ENCODE measurements at regions not wholly inside any gene's neighbourhood (a gene's known extent, or its start where the extent isn't known, plus 50 kb on each side); places are given as distances from the start of the nearest gene placed in this dataset.

DNA sequence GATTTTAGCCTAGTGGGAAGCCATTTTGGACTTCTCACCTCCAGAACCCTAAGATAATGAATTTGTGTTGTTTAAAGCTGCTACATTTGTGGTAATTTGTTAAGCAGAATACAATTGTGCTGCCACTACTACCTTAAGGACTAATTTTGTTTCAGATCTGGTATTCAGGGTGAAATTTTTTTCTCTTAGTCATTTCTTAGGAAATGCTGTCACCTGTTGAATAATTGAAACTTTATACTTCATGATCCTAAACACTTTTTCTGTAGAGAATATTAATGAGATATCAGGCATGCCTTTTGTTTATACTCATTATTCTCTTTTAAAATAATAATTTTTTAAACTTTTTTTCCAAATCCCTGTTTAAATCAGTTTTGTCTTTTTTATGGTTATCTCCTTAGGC lies 246.8 kb downstream of the TGFB2 start:
- CTCF ChIA-PET: no interaction called here
- Mint-ChIP-seq H3K27me3 (peaks cover 7% of the 10 kb centered on the region), H3K9me3 (no peaks in the 10 kb centered on the region), H3K36me3 (ENCODE audit: low read depth) (no peaks in the 10 kb centered on the region), H3K4me3 (no peak overlapping the region), H3K4me1 (ENCODE audit: low read depth) (no peaks in the 10 kb centered on the region), H3K27ac (no peak overlapping the region)
- TF ChIP-seq, protein P1, sequence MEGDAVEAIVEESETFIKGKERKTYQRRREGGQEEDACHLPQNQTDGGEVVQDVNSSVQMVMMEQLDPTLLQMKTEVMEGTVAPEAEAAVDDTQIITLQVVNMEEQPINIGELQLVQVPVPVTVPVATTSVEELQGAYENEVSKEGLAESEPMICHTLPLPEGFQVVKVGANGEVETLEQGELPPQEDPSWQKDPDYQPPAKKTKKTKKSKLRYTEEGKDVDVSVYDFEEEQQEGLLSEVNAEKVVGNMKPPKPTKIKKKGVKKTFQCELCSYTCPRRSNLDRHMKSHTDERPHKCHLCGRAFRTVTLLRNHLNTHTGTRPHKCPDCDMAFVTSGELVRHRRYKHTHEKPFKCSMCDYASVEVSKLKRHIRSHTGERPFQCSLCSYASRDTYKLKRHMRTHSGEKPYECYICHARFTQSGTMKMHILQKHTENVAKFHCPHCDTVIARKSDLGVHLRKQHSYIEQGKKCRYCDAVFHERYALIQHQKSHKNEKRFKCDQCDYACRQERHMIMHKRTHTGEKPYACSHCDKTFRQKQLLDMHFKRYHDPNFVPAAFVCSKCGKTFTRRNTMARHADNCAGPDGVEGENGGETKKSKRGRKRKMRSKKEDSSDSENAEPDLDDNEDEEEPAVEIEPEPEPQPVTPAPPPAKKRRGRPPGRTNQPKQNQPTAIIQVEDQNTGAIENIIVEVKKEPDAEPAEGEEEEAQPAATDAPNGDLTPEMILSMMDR (IDR thresholded peaks at IDR 0.05): no peak
- DNase-seq (no peak), ATAC-seq (no peak)
- POLR2A ChIA-PET: no interaction called here
- intact Hi-C loops (cut with micrococcal nuclease): no loop called here

DNA sequence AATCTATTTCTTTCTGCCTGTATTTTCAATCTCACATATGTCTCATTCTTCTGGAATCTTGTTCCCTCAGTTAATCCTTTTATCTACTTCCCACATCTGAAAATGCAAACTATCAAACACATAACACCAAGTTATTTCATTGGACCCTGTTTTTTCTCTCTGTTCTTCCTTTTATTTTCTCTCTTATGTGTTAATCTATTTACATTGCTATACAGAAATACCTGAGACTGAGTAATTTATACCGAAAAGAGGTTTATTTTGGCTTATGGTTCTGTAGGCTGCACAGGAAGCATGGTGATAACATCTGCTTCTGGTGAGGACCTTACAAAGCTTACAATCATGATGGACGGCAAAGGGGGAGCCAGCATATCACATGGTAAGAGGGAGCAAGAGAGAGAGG lies 247.6 kb downstream of the TGFB2 start:
- Mint-ChIP-seq H3K4me1 (ENCODE audit: low read depth) (no peaks in the 10 kb centered on the region), H3K27ac (no peak overlapping the region), H3K9me3 (no peaks in the 10 kb centered on the region), H3K27me3 (peaks cover 7% of the 10 kb centered on the region), H3K4me3 (no peak overlapping the region), H3K36me3 (ENCODE audit: low read depth) (no peaks in the 10 kb centered on the region)
- intact Hi-C loops (cut with micrococcal nuclease): no loop called here
- ChIA-PET CTCF (no interaction called here), POLR2A (no interaction called here)
- DNase-seq (no peak), ATAC-seq (no peak)
- TF ChIP-seq, protein P1 (IDR thresholded peaks at IDR 0.05): no peak

DNA sequence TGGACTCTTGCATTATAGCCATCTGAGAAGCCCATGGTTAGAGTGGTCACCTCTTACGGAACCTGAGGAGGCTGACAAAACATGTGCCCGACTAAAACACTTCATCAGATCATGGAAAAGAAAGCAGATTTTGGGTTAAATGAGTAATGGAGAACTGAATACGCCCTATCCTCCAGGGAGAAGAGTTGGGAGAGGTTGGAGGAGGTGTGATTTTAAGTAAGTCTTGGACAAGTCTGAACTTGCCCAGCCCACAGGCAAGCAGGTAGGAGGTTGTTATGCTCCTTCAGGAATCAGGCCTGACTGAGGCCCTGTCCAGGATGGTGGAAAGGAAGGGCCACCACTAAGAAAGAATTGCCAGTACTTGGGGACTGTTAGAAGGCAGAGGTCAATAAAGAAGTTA lies 255.8 kb downstream of the TGFB2 start:
- peaks cover 2% of the 10 kb centered on the region for H3K27me3 Mint-ChIP-seq
- TF ChIP-seq, protein P1 (IDR thresholded peaks at IDR 0.05): no peak
- ATAC-seq (no peak), DNase-seq (no peak)
- no peaks in the 10 kb centered on the region for H3K9me3 Mint-ChIP-seq
- ChIA-PET CTCF (no interaction called here), POLR2A (no interaction called here)
- H3K27ac Mint-ChIP-seq: no peak overlapping the region
- no peaks in the 10 kb centered on the region for H3K36me3 Mint-ChIP-seq (ENCODE audit: low read depth)
- intact Hi-C loops (cut with micrococcal nuclease): no loop called here
- no peak overlapping the region for H3K4me3 Mint-ChIP-seq
- no peaks in the 10 kb centered on the region for H3K4me1 Mint-ChIP-seq (ENCODE audit: low read depth)

DNA sequence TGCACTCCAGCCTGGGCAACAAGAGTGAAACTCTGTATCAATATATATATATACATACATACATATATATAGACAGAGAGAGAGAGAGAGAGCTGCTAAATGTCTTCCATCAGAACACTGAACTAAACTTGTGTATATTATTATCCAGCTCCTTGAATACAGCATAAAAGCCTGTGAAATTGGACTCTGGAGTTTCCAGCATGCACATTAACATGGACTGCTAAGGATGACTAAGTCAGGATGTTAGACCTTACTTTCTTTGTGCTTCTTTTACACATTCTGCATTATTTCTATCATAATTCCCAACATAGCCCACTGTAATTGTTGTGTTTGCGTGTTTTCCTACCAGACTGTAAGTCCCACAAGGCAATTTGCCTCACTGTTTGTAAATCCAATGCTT lies 259.1 kb downstream of the TGFB2 start:
- intact Hi-C loops (cut with micrococcal nuclease): no loop called here
- Mint-ChIP-seq H3K9me3 (peaks cover 5% of the 10 kb centered on the region), H3K4me1 (ENCODE audit: low read depth) (no peaks in the 10 kb centered on the region), H3K36me3 (ENCODE audit: low read depth) (no peaks in the 10 kb centered on the region), H3K27ac (no peak overlapping the region), H3K27me3 (no peaks in the 10 kb centered on the region), H3K4me3 (no peak overlapping the region)
- DNase-seq (no peak), ATAC-seq (no peak)
- TF ChIP-seq, protein P1 (IDR thresholded peaks at IDR 0.05): no peak
- POLR2A ChIA-PET: no interaction called here
- CTCF ChIA-PET: no interaction called here

DNA sequence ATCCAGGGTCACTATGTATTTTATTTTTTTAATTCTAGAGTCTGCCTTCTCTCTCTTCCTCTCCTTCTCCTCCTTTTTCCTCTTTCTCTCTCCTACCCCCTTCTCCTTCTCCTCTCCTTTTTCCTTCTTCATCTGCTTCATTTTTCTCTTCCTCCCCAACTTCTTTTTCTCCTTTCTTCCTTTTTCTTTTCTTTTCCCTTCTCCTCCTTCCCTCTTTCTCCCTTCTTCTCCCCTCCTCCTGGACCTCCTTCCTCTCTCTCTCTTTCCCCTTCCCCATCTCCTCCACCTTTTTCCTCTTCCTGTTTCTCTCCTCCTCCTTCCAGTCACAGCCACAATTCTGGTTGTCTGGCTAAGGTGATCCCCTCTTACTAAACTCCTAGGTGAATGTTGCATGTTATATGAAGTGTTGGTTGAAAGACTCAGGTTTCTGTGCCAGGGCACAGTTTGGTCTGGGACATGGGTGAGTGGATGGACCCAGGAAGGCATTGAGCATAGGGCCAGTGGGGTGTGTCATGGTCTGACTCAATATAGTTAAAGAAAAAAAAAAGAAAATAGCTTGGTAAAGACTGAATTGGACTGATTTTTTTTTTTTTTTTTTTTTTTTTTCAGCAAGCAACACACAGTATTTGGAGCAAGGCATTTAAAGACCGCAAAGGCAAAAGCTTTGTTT lies 266.9 kb downstream of the TGFB2 start:
- DNase-seq: no peak
- TF ChIP-seq, protein P1 (IDR thresholded peaks at IDR 0.05): no peak
- no peaks in the 10 kb centered on the region for H3K4me1 Mint-ChIP-seq (ENCODE audit: low read depth)
- no peak overlapping the region for H3K27ac Mint-ChIP-seq
- H3K36me3 Mint-ChIP-seq (ENCODE audit: low read depth): no peaks in the 10 kb centered on the region
- H3K4me3 Mint-ChIP-seq: no peak overlapping the region
- ATAC-seq: no peak
- peaks cover 6% of the 10 kb centered on the region for H3K9me3 Mint-ChIP-seq
- ChIA-PET CTCF (no interaction called here), POLR2A (no interaction called here)
- intact Hi-C loops (cut with micrococcal nuclease): no loop called here
- H3K27me3 Mint-ChIP-seq: no peaks in the 10 kb centered on the region

Measured in activated CD8-positive, alpha-beta T cell treated with anti-CD3 and anti-CD28 coated beads for 36 hours (primary cell).